ENCODE measurements at regions not wholly inside any gene's neighbourhood (a gene's known extent, or its start where the extent isn't known, plus 50 kb on each side); places are given as distances from the start of the nearest gene placed in this dataset.

GRCh38 chr4:117477925-117478324 is 392.5 kb upstream of the TRAM1L1 start:
- TF ChIP-seq CTCF (IDR thresholded peaks at IDR 0.05) (no peak), POLR2A (IDR thresholded peaks at IDR 0.05) (no peak)
